Parathyroid adenoma (tissue), 2 donors: ENCODE measurements at regions not wholly inside any gene's neighbourhood (a gene's known extent, or its start where the extent isn't known, plus 50 kb on each side); places are given as distances from the start of the nearest gene placed in this dataset.

ENCODE experiments used
- H2AFZ ChIP-seq: fragments of 300-600 bp; sonication (generic); one replicate; pipeline ENCODE4 v1.7.0; 2017; ENCODE audit warnings: antibody characterized with exemption, mild to moderate bottlenecking
- H3K27ac ChIP-seq: fragments of 300-600 bp; sonication (generic); one replicate; pipeline ENCODE4 v1.7.0; 2017
- H3K27me3 ChIP-seq: fragments of 300-600 bp; sonication (generic); one replicate; pipeline ENCODE4 v1.7.0; 2017; ENCODE audit warnings: low read length; ENCODE audit not compliant: control insufficient read depth, insufficient read depth
- H3K36me3 ChIP-seq: fragments of 300-600 bp; sonication (generic); one replicate; pipeline ENCODE4 v1.7.0; 2017; ENCODE audit warnings: low read length; ENCODE audit not compliant: control insufficient read depth, insufficient read depth
- H3K4me1 ChIP-seq: fragments of 300-600 bp; sonication (generic); one replicate; pipeline ENCODE4 v1.7.0; 2017; ENCODE audit warnings: control low read depth
- H3K4me2 ChIP-seq: fragments of 300-600 bp; sonication (generic); one replicate; pipeline ENCODE4 v1.7.0; 2017; ENCODE audit warnings: low read length
- H3K4me3 ChIP-seq: fragments of 300-600 bp; sonication (generic); one replicate; pipeline ENCODE4 v1.7.0; 2017; ENCODE audit warnings: low read depth, low read length
- H3K79me2 ChIP-seq: fragments of 300-600 bp; sonication (generic); one replicate; pipeline ENCODE4 v1.7.0; 2017; ENCODE audit warnings: control low read depth
- H3K9ac ChIP-seq: fragments of 300-600 bp; sonication (generic); one replicate; pipeline ENCODE4 v1.7.0; 2017; ENCODE audit warnings: mild to moderate bottlenecking
- H3K9me3 ChIP-seq: fragments of 300-600 bp; sonication (generic); one replicate; pipeline ENCODE4 v1.7.0; 2017; ENCODE audit warnings: low read length; ENCODE audit not compliant: control insufficient read depth
- TF ChIP-seq, protein P1 (sequence below): fragments of 300-600 bp; sonication (generic); IDR thresholded peaks from one replicate; pipeline ENCODE4 v1.7.0; 2017; ENCODE audit warnings: antibody characterized with exemption, mild to moderate bottlenecking
- donor health status: primary hyperparathyroidism.

- TF ChIP-seq, protein P1, sequence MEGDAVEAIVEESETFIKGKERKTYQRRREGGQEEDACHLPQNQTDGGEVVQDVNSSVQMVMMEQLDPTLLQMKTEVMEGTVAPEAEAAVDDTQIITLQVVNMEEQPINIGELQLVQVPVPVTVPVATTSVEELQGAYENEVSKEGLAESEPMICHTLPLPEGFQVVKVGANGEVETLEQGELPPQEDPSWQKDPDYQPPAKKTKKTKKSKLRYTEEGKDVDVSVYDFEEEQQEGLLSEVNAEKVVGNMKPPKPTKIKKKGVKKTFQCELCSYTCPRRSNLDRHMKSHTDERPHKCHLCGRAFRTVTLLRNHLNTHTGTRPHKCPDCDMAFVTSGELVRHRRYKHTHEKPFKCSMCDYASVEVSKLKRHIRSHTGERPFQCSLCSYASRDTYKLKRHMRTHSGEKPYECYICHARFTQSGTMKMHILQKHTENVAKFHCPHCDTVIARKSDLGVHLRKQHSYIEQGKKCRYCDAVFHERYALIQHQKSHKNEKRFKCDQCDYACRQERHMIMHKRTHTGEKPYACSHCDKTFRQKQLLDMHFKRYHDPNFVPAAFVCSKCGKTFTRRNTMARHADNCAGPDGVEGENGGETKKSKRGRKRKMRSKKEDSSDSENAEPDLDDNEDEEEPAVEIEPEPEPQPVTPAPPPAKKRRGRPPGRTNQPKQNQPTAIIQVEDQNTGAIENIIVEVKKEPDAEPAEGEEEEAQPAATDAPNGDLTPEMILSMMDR, result no peak
- no peak overlapping the region for H3K27ac ChIP-seq
- no peaks in the 10 kb centered on the region for H3K27me3 ChIP-seq
- H3K9me3 ChIP-seq, result no peaks in the 10 kb centered on the region
- no peaks in the 10 kb centered on the region for H3K4me1 ChIP-seq
- H2AFZ ChIP-seq, result no peak overlapping the region
- no peaks in the 10 kb centered on the region for H3K79me2 ChIP-seq
- H3K36me3 ChIP-seq, result no peaks in the 10 kb centered on the region
- no peak overlapping the region for H3K4me2 ChIP-seq
- no peak overlapping the region for H3K4me3 ChIP-seq
- no peak overlapping the region for H3K9ac ChIP-seq
Measured at GRCh38 chr6:21462519-21462852, 131.1 kb upstream of the SOX4 start.

GRCh38 chr6:21467091-21467490 is 126.5 kb upstream of the SOX4 start:
- TF ChIP-seq, protein P1, result no peak
- Histone ChIP-seq H2AFZ (no peak overlapping the region), H3K27ac (no peak overlapping the region), H3K4me3 (no peak overlapping the region), H3K36me3 (no peaks in the 10 kb centered on the region), H3K9ac (no peak overlapping the region), H3K79me2 (no peaks in the 10 kb centered on the region), H3K4me1 (no peaks in the 10 kb centered on the region), H3K4me2 (no peak overlapping the region), H3K9me3 (no peaks in the 10 kb centered on the region), H3K27me3 (no peaks in the 10 kb centered on the region)

DNA sequence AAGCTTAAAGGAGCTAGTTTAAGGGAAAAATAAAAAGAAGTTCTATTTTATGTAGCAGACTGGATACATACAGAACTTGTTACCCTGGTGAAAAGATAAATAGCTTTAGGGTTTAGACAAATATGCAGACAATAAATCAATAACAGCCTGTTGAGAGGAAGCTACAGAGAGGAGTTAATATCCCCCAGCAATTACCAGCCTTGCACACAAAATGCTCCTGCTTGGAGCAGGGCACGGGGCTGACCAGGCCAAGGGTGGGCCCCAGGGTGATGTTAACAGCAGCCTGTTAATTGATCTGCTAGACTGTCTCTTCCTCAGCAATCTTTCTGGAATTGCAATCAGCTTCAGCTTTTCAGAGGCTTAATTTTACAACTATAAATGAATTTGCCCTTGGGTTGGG is 125.1 kb upstream of the SOX4 start:
- Histone ChIP-seq H3K4me2 (no peak overlapping the region), H3K9ac (no peak overlapping the region), H3K9me3 (no peaks in the 10 kb centered on the region), H2AFZ (no peak overlapping the region), H3K27ac (no peak overlapping the region), H3K27me3 (no peaks in the 10 kb centered on the region), H3K4me3 (no peak overlapping the region), H3K36me3 (no peaks in the 10 kb centered on the region), H3K79me2 (no peaks in the 10 kb centered on the region), H3K4me1 (no peaks in the 10 kb centered on the region)
- TF ChIP-seq, protein P1, result no peak

DNA sequence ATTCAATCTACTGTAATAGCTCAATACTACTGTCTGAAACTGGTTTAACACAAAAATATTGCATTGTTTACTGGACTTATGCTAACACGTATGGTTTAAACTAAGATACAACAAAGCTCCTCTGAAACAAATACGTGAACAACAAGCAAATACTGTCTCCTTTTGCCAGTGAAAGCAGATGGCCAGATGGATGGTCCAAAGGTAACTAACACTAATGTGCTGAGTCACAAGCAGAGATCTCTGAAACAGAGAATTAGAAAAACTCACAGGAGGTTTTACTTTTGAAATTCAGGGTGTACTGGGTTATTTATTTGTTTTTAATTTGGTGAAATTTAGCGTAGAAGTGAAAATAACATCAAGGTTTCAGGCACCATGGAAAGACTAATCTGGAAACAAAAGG is 124.3 kb upstream of the SOX4 start:
- TF ChIP-seq, protein P1, result no peak
- no peak overlapping the region for H3K27ac ChIP-seq
- no peak overlapping the region for H3K9ac ChIP-seq
- no peak overlapping the region for H2AFZ ChIP-seq
- no peaks in the 10 kb centered on the region for H3K79me2 ChIP-seq
- no peaks in the 10 kb centered on the region for H3K27me3 ChIP-seq
- no peaks in the 10 kb centered on the region for H3K36me3 ChIP-seq
- no peak overlapping the region for H3K4me3 ChIP-seq
- no peaks in the 10 kb centered on the region for H3K9me3 ChIP-seq
- H3K4me1 ChIP-seq, result no peaks in the 10 kb centered on the region
- no peak overlapping the region for H3K4me2 ChIP-seq

DNA sequence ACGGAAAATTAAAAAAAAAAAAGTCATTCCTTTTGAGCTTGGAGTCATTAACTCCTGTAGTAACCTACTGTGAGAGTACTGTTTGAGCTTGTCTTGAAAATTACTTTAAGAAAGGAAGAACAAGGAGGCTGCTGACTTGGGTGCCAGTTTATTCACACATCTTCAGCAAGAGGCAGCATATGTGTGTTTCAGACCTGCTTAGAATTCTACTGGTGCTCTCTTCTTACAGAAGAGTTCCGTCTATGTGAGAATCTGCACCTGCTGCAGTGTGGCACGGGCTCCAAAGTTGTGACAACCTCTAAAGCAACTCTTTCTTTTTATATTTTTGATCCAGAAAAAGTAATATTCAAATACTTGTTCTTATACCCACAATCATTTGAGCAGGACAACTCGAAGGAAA is 117.4 kb upstream of the SOX4 start:
- Histone ChIP-seq H3K4me3 (no peak overlapping the region), H3K27me3 (no peaks in the 10 kb centered on the region), H3K9me3 (no peaks in the 10 kb centered on the region), H3K9ac (no peak overlapping the region), H3K79me2 (no peaks in the 10 kb centered on the region), H3K36me3 (no peaks in the 10 kb centered on the region), H3K4me1 (no peaks in the 10 kb centered on the region), H2AFZ (no peak overlapping the region), H3K4me2 (no peak overlapping the region), H3K27ac (no peak overlapping the region)
- TF ChIP-seq, protein P1, result no peak
